GM21717 (cell line): ENCODE measurements at regions not wholly inside any gene's neighbourhood (a gene's known extent, or its start where the extent isn't known, plus 50 kb on each side); places are given as distances from the start of the nearest gene placed in this dataset.

Experiments used
- ATAC-seq: cut with Tn5 transposase; IDR thresholded peaks from one replicate; pipeline ENCODE4 v1.9.1; 2021; ENCODE audit warnings: mild to moderate bottlenecking, moderate library complexity; ENCODE audit not compliant: unreplicated experiment

GRCh38 chr13:103757361-103757760 lies 691.1 kb upstream of the SLC10A2 start:
- no peak for ATAC-seq

- no peak for ATAC-seq
Observed at GRCh38 chr13:103754783-103755182, 688.6 kb upstream of the SLC10A2 start.

GRCh38 chr13:103734837-103735236 lies 668.6 kb upstream of the SLC10A2 start:
- ATAC-seq = no peak

- ATAC-seq = no peak
Observed at GRCh38 chr13:103731959-103732358, 665.7 kb upstream of the SLC10A2 start.

- ATAC-seq = no peak
Observed at GRCh38 chr13:103730407-103730806, 664.2 kb upstream of the SLC10A2 start.

- no peak for ATAC-seq
Observed at GRCh38 chr13:103726808-103727207, 660.6 kb upstream of the SLC10A2 start.

- ATAC-seq = no peak
Observed at GRCh38 chr13:103716718-103717117, 650.5 kb upstream of the SLC10A2 start.

- no peak for ATAC-seq
Observed at GRCh38 chr13:103715335-103715734, 649.1 kb upstream of the SLC10A2 start.

GRCh38 chr13:103703246-103703645 lies 637.0 kb upstream of the SLC10A2 start:
- no peak for ATAC-seq

- no peak for ATAC-seq
Observed at GRCh38 chr13:103698000-103698399, 631.8 kb upstream of the SLC10A2 start.

- ATAC-seq = no peak
Observed at GRCh38 chr13:103695320-103695719, 629.1 kb upstream of the SLC10A2 start.

- ATAC-seq = no peak
Observed at GRCh38 chr13:103694471-103694870, 628.3 kb upstream of the SLC10A2 start.

- no peak for ATAC-seq
Observed at GRCh38 chr13:103694033-103694432, 627.8 kb upstream of the SLC10A2 start.

GRCh38 chr13:103692442-103692841 lies 626.2 kb upstream of the SLC10A2 start:
- no peak for ATAC-seq

GRCh38 chr13:103676329-103676728 lies 610.1 kb upstream of the SLC10A2 start:
- ATAC-seq = no peak

- no peak for ATAC-seq
Observed at GRCh38 chr13:103671547-103671946, 605.3 kb upstream of the SLC10A2 start.

- no peak for ATAC-seq
Observed at GRCh38 chr13:103663996-103664395, 597.8 kb upstream of the SLC10A2 start.

GRCh38 chr13:103656311-103656710 lies 590.1 kb upstream of the SLC10A2 start:
- no peak for ATAC-seq

- no peak for ATAC-seq
Observed at GRCh38 chr13:103640606-103641005, 574.4 kb upstream of the SLC10A2 start.

GRCh38 chr13:103639326-103639725 lies 573.1 kb upstream of the SLC10A2 start:
- no peak for ATAC-seq

GRCh38 chr13:103638706-103639105 lies 572.5 kb upstream of the SLC10A2 start:
- no peak for ATAC-seq

GRCh38 chr13:103634066-103634465 lies 567.8 kb upstream of the SLC10A2 start:
- ATAC-seq = no peak

GRCh38 chr13:103625194-103625593 lies 559.0 kb upstream of the SLC10A2 start:
- ATAC-seq = no peak

- no peak for ATAC-seq
Observed at GRCh38 chr13:103618151-103618550, 551.9 kb upstream of the SLC10A2 start.
